ENCODE measurements at regions not wholly inside any gene's neighbourhood (a gene's known extent, or its start where the extent isn't known, plus 50 kb on each side); places are given as distances from the start of the nearest gene placed in this dataset.

DNA sequence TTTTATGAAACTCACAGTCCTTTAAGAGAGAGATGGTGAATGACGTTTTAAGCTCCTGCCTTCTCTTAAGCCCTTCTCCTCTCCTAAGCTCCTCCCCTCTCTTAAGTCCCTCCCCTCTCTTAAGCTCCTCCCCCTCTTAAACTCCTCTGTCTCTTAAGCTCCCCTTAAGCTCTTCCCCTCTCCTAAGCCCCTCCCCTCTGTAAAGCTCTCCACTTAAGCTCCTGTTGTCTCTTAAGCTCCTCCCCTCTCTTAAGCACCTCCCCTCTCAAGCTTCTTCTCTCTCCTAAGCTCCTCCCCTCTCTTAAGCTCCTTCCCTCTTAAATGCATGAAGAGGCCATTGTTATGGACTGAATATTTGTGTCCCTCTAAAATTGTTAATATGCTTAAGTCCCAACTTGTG is 1180.6 kb upstream of the AUTS2 start:
- no peaks in the 10 kb centered on the region for H3K4me1 ChIP-seq (ENCODE audit: insufficient read depth, low read length)
- no peaks in the 10 kb centered on the region for H3K36me3 ChIP-seq (ENCODE audit: insufficient read depth, low read length)
- no peak overlapping the region for H2AFZ ChIP-seq (ENCODE audit: low read depth, low read length)
- H3K9me3 ChIP-seq (ENCODE audit: insufficient read depth, low read length, severe bottlenecking), result no peaks in the 10 kb centered on the region
- H3K9ac ChIP-seq (ENCODE audit: low read depth, low read length), result no peak overlapping the region
- no peak overlapping the region for H3K4me2 ChIP-seq (ENCODE audit: insufficient read depth, low read length)
- no peaks in the 10 kb centered on the region for H3K79me2 ChIP-seq (ENCODE audit: insufficient read depth, low read length)
- H4K20me1 ChIP-seq (ENCODE audit: insufficient read depth, low read length), result no peaks in the 10 kb centered on the region
- no peak overlapping the region for H3K4me3 ChIP-seq (ENCODE audit: low read depth in 1 of 2, low read length in 2 of 2)
- H3K27ac ChIP-seq (ENCODE audit: low read length), result no peak overlapping the region
- no peaks in the 10 kb centered on the region for H3K27me3 ChIP-seq (ENCODE audit: insufficient read depth, low read length, poor library complexity)
- no peak for DNase-seq
- ATAC-seq (ENCODE audit: insufficient read depth, low read depth), result 0 out of 3 replicates have a peak, but pooled peaks have one; percentile 48
- no peak for TF ChIP-seq EZH2 (IDR thresholded peaks at IDR 0.05; ENCODE audit: borderline replicate concordance, low read depth, low read length, severe bottlenecking)
- TF ChIP-seq, protein P1, sequence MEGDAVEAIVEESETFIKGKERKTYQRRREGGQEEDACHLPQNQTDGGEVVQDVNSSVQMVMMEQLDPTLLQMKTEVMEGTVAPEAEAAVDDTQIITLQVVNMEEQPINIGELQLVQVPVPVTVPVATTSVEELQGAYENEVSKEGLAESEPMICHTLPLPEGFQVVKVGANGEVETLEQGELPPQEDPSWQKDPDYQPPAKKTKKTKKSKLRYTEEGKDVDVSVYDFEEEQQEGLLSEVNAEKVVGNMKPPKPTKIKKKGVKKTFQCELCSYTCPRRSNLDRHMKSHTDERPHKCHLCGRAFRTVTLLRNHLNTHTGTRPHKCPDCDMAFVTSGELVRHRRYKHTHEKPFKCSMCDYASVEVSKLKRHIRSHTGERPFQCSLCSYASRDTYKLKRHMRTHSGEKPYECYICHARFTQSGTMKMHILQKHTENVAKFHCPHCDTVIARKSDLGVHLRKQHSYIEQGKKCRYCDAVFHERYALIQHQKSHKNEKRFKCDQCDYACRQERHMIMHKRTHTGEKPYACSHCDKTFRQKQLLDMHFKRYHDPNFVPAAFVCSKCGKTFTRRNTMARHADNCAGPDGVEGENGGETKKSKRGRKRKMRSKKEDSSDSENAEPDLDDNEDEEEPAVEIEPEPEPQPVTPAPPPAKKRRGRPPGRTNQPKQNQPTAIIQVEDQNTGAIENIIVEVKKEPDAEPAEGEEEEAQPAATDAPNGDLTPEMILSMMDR (IDR thresholded peaks at IDR 0.05; ENCODE audit: borderline replicate concordance, extremely low read depth, low read length, poor library complexity, severe bottlenecking), result no peak

DNA sequence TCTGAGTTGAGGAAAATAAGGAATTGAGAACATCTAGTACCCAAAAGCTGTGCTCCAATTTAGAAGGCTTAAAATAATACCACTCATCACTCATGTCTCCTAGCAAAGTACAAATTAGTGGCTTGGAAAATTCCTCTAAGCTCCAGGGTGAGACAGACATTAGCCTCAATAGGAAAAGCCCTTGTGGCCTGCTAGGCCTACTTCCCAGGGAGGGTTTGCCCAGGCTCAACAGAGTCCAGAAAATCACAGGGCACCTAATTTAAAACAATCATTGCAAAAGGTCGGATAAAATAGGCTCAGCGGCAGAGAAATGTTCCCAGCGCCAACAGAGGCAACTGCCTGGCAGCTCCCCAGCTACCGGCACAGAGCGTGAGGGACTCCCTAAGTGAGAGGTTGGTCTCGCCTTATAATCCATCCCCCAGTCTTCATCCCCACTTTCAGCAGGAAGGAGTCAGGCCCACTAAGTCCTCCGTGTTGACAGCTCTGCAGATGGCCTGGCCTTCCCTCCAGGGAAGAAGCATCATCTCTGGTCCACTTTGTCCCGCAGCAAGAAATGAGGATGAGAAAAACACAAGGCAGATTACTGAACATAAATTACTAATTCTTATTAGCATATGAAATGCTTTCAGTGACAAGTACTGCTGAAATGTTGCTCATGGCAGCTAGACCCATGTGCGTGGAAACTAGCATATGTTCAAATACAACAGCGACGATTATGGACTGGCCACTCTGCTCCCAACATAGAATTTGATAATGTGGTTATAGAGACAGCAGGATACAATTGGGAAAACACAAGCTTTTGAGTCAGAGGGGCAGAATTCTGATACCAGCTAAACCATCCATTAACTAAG is 1177.7 kb upstream of the AUTS2 start:
- H4K20me1 ChIP-seq (ENCODE audit: insufficient read depth, low read length), result no peaks in the 10 kb centered on the region
- H3K9me3 ChIP-seq (ENCODE audit: insufficient read depth, low read length, severe bottlenecking), result no peaks in the 10 kb centered on the region
- H3K27me3 ChIP-seq (ENCODE audit: insufficient read depth, low read length, poor library complexity), result no peaks in the 10 kb centered on the region
- no peak overlapping the region for H3K4me3 ChIP-seq (ENCODE audit: low read depth in 1 of 2, low read length in 2 of 2)
- TF ChIP-seq EZH2 (IDR thresholded peaks at IDR 0.05; ENCODE audit: borderline replicate concordance, low read depth, low read length, severe bottlenecking), result no peak
- TF ChIP-seq, protein P1 (IDR thresholded peaks at IDR 0.05; ENCODE audit: borderline replicate concordance, extremely low read depth, low read length, poor library complexity, severe bottlenecking), result no peak
- ATAC-seq (ENCODE audit: insufficient read depth, low read depth) (no peak), DNase-seq (no peak)
- H3K79me2 ChIP-seq (ENCODE audit: insufficient read depth, low read length), result no peaks in the 10 kb centered on the region
- H3K4me2 ChIP-seq (ENCODE audit: insufficient read depth, low read length), result no peak overlapping the region
- no peak overlapping the region for H3K9ac ChIP-seq (ENCODE audit: low read depth, low read length)
- no peak overlapping the region for H2AFZ ChIP-seq (ENCODE audit: low read depth, low read length)
- H3K27ac ChIP-seq (ENCODE audit: low read length), result no peak overlapping the region
- no peaks in the 10 kb centered on the region for H3K36me3 ChIP-seq (ENCODE audit: insufficient read depth, low read length)
- no peaks in the 10 kb centered on the region for H3K4me1 ChIP-seq (ENCODE audit: insufficient read depth, low read length)

DNA sequence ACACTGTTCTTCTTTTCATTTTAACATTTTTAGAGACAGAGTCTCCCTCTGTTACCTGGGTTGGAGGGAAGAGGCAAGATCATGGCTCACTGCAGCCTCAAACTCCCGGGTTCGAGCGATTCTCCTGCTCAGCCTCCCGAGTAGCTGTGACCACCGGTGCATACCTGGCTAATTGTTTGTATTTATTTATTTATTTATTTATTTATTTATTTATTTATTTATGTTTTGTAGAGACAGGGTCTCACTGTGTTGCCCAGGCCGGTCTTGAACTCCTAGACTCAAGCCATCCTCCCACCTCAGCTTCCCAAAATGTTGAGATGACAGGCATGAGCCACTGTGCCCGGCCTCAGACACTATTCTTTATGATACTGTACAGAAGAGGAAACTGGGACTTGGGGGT is 1176.6 kb upstream of the AUTS2 start:
- Histone ChIP-seq H3K9ac (ENCODE audit: low read depth, low read length) (no peak overlapping the region), H3K27me3 (ENCODE audit: insufficient read depth, low read length, poor library complexity) (no peaks in the 10 kb centered on the region), H3K4me1 (ENCODE audit: insufficient read depth, low read length) (no peaks in the 10 kb centered on the region), H4K20me1 (ENCODE audit: insufficient read depth, low read length) (no peaks in the 10 kb centered on the region), H3K36me3 (ENCODE audit: insufficient read depth, low read length) (no peaks in the 10 kb centered on the region), H3K4me2 (ENCODE audit: insufficient read depth, low read length) (no peak overlapping the region), H3K4me3 (ENCODE audit: low read depth in 1 of 2, low read length in 2 of 2) (no peak overlapping the region), H3K79me2 (ENCODE audit: insufficient read depth, low read length) (no peaks in the 10 kb centered on the region), H3K9me3 (ENCODE audit: insufficient read depth, low read length, severe bottlenecking) (no peaks in the 10 kb centered on the region), H3K27ac (ENCODE audit: low read length) (no peak overlapping the region), H2AFZ (ENCODE audit: low read depth, low read length) (no peak overlapping the region)
- DNase-seq (no peak), ATAC-seq (ENCODE audit: insufficient read depth, low read depth) (no peak)
- TF ChIP-seq, protein P1 (IDR thresholded peaks at IDR 0.05; ENCODE audit: borderline replicate concordance, extremely low read depth, low read length, poor library complexity, severe bottlenecking), result no peak
- TF ChIP-seq EZH2 (IDR thresholded peaks at IDR 0.05; ENCODE audit: borderline replicate concordance, low read depth, low read length, severe bottlenecking), result no peak

Measured in DND-41 (cell line).